Skeletal muscle cell (primary cell): ENCODE measurements at regions not wholly inside any gene's neighbourhood (a gene's known extent, or its start where the extent isn't known, plus 50 kb on each side); places are given as distances from the start of the nearest gene placed in this dataset.

Experiments
- DNase-seq: peaks from one replicate; pipeline ENCODE4 v3.0.0-alpha.2; 2010; ENCODE audit warnings: low read depth
- H3K4me3 ChIP-seq: 2 replicates; pipeline ENCODE4 v1.5.1; 2011; ENCODE audit warnings: low read depth, mild to moderate bottlenecking, control low read depth, low read length, moderate library complexity

GRCh38 chr3:132262956-132263355, 54.3 kb upstream of the ACP3 start:
- no peak overlapping the region for H3K4me3 ChIP-seq
- no peak for DNase-seq

GRCh38 chr3:132265028-132265427, 52.2 kb upstream of the ACP3 start:
- no peak for DNase-seq

GRCh38 chr3:132265488-132265887, 51.7 kb upstream of the ACP3 start:
- no peak for DNase-seq
- no peak overlapping the region for H3K4me3 ChIP-seq

More at GRCh38 chr3:132265028-132265427, 52.2 kb upstream of the ACP3 start:
- no peak overlapping the region for H3K4me3 ChIP-seq

- DNase-seq, result no peak
- H3K4me3 ChIP-seq, result no peak overlapping the region
Observed at GRCh38 chr3:132267391-132267993, 49.7 kb upstream of the ACP3 start.
